ENCODE measurements at regions not wholly inside any gene's neighbourhood (a gene's known extent, or its start where the extent isn't known, plus 50 kb on each side); places are given as distances from the start of the nearest gene placed in this dataset.

GRCh38 chr13:109344552-109345157, 441.7 kb downstream of the IRS2 start:
- CTCF ChIA-PET (ENCODE audit: partially characterized antibody), result no interaction called here
- POLR2A ChIA-PET (ENCODE audit: partially characterized antibody), result no interaction called here

DNA sequence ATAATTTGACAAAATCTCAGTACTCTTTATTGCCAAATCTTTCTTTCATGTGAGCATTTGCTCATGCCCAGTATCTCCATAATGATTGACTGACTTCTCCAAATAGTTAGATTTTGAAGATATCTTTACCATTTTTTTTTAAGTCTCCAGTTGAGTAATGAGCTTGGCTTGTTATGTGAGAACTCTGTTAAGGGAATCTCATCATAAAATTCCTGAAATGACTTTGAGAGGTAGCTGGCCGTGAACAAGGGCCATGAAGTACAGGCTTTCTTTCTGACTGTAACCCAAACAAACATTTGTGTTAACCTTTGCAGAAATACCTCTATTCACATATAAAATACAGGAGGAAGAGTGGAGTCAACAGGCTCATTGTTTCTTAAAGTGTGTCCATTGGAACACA, 449.7 kb downstream of the IRS2 start:
- intact Hi-C loops (cut with micrococcal nuclease), result no loop called here
- no peak for DNase-seq
- POLR2A ChIA-PET (ENCODE audit: partially characterized antibody), result no interaction called here
- H3K27me3 ChIP-seq (ENCODE audit: insufficient read depth, low read length), result no peaks in the 10 kb centered on the region
- no peak overlapping the region for H3K4me3 ChIP-seq (ENCODE audit: low read length in 2 of 2)
- H3K27ac Mint-ChIP-seq, result no peak overlapping the region
- H3K4me3 Mint-ChIP-seq, result no peak overlapping the region
- no peak overlapping the region for H3K27ac ChIP-seq (ENCODE audit: low read depth, low read length)
- H3K36me3 ChIP-seq (ENCODE audit: insufficient read depth, low read length), result no peaks in the 10 kb centered on the region
- CTCF ChIA-PET (ENCODE audit: partially characterized antibody), result no interaction called here
- no peaks in the 10 kb centered on the region for H3K36me3 Mint-ChIP-seq
- H3K27me3 Mint-ChIP-seq, result peaks cover 0 to 7% of the 10 kb centered on the region in 2 donors
- peaks cover 0 to under 1% (median 0%) of the 10 kb centered on the region in 8 donors for H3K9me3 Mint-ChIP-seq
- no peaks in the 10 kb centered on the region for H3K4me1 Mint-ChIP-seq
- no peaks in the 10 kb centered on the region for H3K4me1 ChIP-seq (ENCODE audit: insufficient read depth, low read length)
- no peaks in the 10 kb centered on the region for H3K9me3 ChIP-seq (ENCODE audit: control insufficient read depth in 1 of 2, low read length in 2 of 2)

More at GRCh38 chr13:109344552-109345157, 441.7 kb downstream of the IRS2 start:
- H3K9me3 Mint-ChIP-seq, result peaks cover 0 to 2% (median 0%) of the 10 kb centered on the region in 8 donors
- Histone ChIP-seq H3K27me3 (ENCODE audit: insufficient read depth, low read length) (no peaks in the 10 kb centered on the region), H3K4me1 (ENCODE audit: insufficient read depth, low read length) (no peaks in the 10 kb centered on the region), H3K27ac (ENCODE audit: low read depth, low read length) (no peak overlapping the region), H3K4me3 (ENCODE audit: low read length in 2 of 2) (no peak overlapping the region), H3K9me3 (ENCODE audit: control insufficient read depth in 1 of 2, low read length in 2 of 2) (no peaks in the 10 kb centered on the region), H3K36me3 (ENCODE audit: insufficient read depth, low read length) (no peaks in the 10 kb centered on the region)
- no peaks in the 10 kb centered on the region for H3K4me1 Mint-ChIP-seq
- no peak for DNase-seq
- no peak overlapping the region for H3K27ac Mint-ChIP-seq
- intact Hi-C loops (cut with micrococcal nuclease), result no loop called here
- H3K36me3 Mint-ChIP-seq, result no peaks in the 10 kb centered on the region
- no peak overlapping the region for H3K4me3 Mint-ChIP-seq
- peaks cover 5 to 10% of the 10 kb centered on the region in 2 donors for H3K27me3 Mint-ChIP-seq

DNA sequence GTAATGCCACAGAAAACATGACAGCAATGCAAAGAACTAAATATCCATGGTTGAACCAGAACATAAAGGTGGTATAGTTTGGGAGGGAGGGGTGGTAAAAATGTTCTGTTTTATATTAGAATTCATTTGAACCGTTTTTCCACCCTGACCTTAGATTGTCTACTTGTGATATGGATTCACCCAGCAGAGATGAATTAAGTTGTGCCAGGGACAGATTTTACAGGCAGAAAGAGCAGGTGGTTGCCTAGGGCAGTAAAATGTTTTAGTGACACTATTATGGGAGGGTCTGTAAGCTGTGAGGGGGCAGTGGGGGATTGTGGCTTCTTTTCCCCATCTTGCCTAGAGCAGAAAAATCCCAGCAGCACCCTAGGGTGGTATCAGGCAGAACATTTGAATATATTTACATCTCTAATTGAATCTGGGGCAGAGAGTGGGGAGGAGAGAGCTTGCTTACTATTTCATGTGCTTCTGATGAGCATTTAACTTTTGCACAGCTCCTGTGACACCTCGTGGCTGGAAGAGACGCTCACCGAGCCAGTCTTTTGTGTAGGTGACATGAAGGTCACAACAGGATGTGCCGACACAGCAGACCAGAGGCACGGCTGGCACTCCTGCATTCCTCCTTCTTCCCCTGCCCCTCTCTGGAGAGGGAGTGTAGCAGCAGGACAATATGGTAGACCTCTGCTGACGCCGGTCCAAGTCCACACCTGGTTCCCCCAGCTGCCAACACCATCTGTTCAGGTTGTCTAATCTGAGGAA, 452.3 kb downstream of the IRS2 start:
- Histone ChIP-seq H3K9me3 (ENCODE audit: control insufficient read depth in 1 of 2, low read length in 2 of 2) (no peaks in the 10 kb centered on the region), H3K36me3 (ENCODE audit: insufficient read depth, low read length) (no peaks in the 10 kb centered on the region), H3K4me1 (ENCODE audit: insufficient read depth, low read length) (no peaks in the 10 kb centered on the region), H3K27me3 (ENCODE audit: insufficient read depth, low read length) (no peaks in the 10 kb centered on the region), H3K27ac (ENCODE audit: low read depth, low read length) (no peak overlapping the region), H3K4me3 (ENCODE audit: low read length in 2 of 2) (no peak overlapping the region)
- H3K36me3 Mint-ChIP-seq, result no peaks in the 10 kb centered on the region
- no peak overlapping the region for H3K27ac Mint-ChIP-seq
- H3K9me3 Mint-ChIP-seq, result no peaks in the 10 kb centered on the region
- CTCF ChIA-PET (ENCODE audit: partially characterized antibody), result no interaction called here
- intact Hi-C loops (cut with micrococcal nuclease), result no loop called here
- POLR2A ChIA-PET (ENCODE audit: partially characterized antibody), result no interaction called here
- no peak for DNase-seq
- no peak overlapping the region for H3K4me3 Mint-ChIP-seq
- peaks cover 0 to 7% of the 10 kb centered on the region in 2 donors for H3K27me3 Mint-ChIP-seq
- no peaks in the 10 kb centered on the region for H3K4me1 Mint-ChIP-seq

GRCh38 chr13:109332506-109333499, 453.6 kb downstream of the IRS2 start:
- ChIA-PET POLR2A (ENCODE audit: partially characterized antibody) (no interaction called here), CTCF (ENCODE audit: partially characterized antibody) (no interaction called here)
- peaks cover 0 to 7% of the 10 kb centered on the region in 2 donors for H3K27me3 Mint-ChIP-seq
- H3K9me3 Mint-ChIP-seq, result no peaks in the 10 kb centered on the region
- Histone ChIP-seq H3K4me3 (ENCODE audit: low read length in 2 of 2) (no peak overlapping the region), H3K4me1 (ENCODE audit: insufficient read depth, low read length) (no peaks in the 10 kb centered on the region), H3K27ac (ENCODE audit: low read depth, low read length) (no peak overlapping the region), H3K9me3 (ENCODE audit: control insufficient read depth in 1 of 2, low read length in 2 of 2) (no peaks in the 10 kb centered on the region), H3K36me3 (ENCODE audit: insufficient read depth, low read length) (no peaks in the 10 kb centered on the region), H3K27me3 (ENCODE audit: insufficient read depth, low read length) (no peaks in the 10 kb centered on the region)
- intact Hi-C loops (cut with micrococcal nuclease), result no loop called here
- no peaks in the 10 kb centered on the region for H3K36me3 Mint-ChIP-seq
- no peaks in the 10 kb centered on the region for H3K4me1 Mint-ChIP-seq
- H3K27ac Mint-ChIP-seq, result no peak overlapping the region
- H3K4me3 Mint-ChIP-seq, result no peak overlapping the region
- DNase-seq, result no peak

DNA sequence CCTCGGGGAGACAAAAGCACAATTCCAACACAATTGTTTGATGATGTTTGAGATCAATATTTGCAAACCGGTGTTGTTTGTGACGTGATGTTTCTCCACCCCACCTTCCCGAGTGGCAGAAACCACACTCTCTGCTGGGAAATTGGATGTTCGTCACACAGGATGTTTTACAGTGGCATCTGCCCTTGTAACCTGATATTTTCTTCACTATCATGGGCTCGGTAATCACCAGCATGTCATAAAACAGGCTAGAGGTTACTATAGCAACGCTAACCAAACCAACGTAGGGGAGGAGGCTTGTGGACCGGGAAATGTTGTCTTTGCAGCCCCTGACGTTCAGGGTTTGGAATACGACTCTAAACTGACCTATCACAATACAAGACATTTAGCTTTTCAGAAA, 454.5 kb downstream of the IRS2 start:
- CTCF ChIA-PET (ENCODE audit: partially characterized antibody), result no interaction called here

DNA sequence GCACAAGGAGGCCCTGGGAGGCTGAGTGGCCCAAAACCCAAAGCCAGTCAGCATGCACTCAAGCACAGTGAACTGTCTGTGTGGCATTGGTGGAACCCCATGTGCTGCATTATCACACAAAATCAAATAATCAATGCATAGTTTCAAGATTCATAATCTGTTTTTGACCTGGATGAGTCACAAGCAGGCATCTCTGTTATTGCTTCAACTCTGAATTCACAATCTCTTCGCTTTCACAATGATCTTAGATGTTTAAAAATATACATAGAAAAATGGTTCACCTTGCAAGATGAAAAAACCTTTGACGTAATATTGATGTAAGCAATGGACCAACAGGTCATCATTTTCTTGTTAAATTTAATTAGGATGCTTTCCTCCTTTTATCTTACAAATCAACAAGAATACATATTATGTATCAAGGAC, 455.4 kb downstream of the IRS2 start:
- CTCF ChIA-PET (ENCODE audit: partially characterized antibody), result no interaction called here
- intact Hi-C loops (cut with micrococcal nuclease), result no loop called here
- H3K27me3 ChIP-seq (ENCODE audit: insufficient read depth, low read length), result no peaks in the 10 kb centered on the region
- no peaks in the 10 kb centered on the region for H3K9me3 ChIP-seq (ENCODE audit: control insufficient read depth in 1 of 2, low read length in 2 of 2)
- no peak for DNase-seq
- H3K36me3 ChIP-seq (ENCODE audit: insufficient read depth, low read length), result no peaks in the 10 kb centered on the region
- no peaks in the 10 kb centered on the region for H3K4me1 ChIP-seq (ENCODE audit: insufficient read depth, low read length)
- no peak overlapping the region for H3K4me3 ChIP-seq (ENCODE audit: low read length in 2 of 2)
- POLR2A ChIA-PET (ENCODE audit: partially characterized antibody), result no interaction called here
- Mint-ChIP-seq H3K9me3 (no peaks in the 10 kb centered on the region), H3K36me3 (no peaks in the 10 kb centered on the region), H3K27me3 (peaks cover 0 to 7% of the 10 kb centered on the region in 2 donors), H3K4me3 (no peak overlapping the region), H3K27ac (no peak overlapping the region), H3K4me1 (no peaks in the 10 kb centered on the region)
- H3K27ac ChIP-seq (ENCODE audit: low read depth, low read length), result no peak overlapping the region

More for the DNA sequence above, 454.5 kb downstream of the IRS2 start:
- Histone ChIP-seq H3K9me3 (ENCODE audit: control insufficient read depth in 1 of 2, low read length in 2 of 2) (no peaks in the 10 kb centered on the region), H3K36me3 (ENCODE audit: insufficient read depth, low read length) (no peaks in the 10 kb centered on the region), H3K4me3 (ENCODE audit: low read length in 2 of 2) (no peak overlapping the region), H3K27me3 (ENCODE audit: insufficient read depth, low read length) (no peaks in the 10 kb centered on the region), H3K27ac (ENCODE audit: low read depth, low read length) (no peak overlapping the region), H3K4me1 (ENCODE audit: insufficient read depth, low read length) (no peaks in the 10 kb centered on the region)
- Mint-ChIP-seq H3K9me3 (no peaks in the 10 kb centered on the region), H3K27me3 (peaks cover 0 to 7% of the 10 kb centered on the region in 2 donors), H3K4me1 (no peaks in the 10 kb centered on the region), H3K4me3 (no peak overlapping the region), H3K36me3 (no peaks in the 10 kb centered on the region), H3K27ac (peak overlapping the region in 1 of 7 donors; percentile 16)
- POLR2A ChIA-PET (ENCODE audit: partially characterized antibody), result no interaction called here
- DNase-seq, result no peak
- intact Hi-C loops (cut with micrococcal nuclease), result no loop called here

DNA sequence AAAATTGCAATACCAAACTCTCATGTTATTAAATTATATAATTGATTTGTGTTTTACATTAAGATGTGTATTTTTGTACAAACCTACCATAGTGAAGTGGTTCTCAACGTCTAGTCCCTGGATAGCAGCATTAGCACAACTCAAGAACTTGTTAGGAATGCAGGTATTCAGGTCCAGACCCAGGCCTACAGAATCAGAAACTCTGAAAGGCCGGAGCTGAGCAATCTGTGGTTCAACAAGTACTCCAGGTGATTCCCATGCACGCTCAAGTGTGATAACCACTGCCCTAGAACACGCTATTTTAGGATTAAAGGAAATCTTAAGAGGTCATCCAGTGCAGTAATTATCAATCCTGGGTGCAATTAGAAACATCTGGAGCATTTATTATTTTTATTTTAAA, 456.3 kb downstream of the IRS2 start:
- no peaks in the 10 kb centered on the region for H3K9me3 Mint-ChIP-seq
- CTCF ChIA-PET (ENCODE audit: partially characterized antibody), result no interaction called here
- H3K36me3 Mint-ChIP-seq, result no peaks in the 10 kb centered on the region

More for the DNA sequence above, 456.3 kb downstream of the IRS2 start:
- intact Hi-C loops (cut with micrococcal nuclease), result no loop called here
- Mint-ChIP-seq H3K27me3 (peaks cover 0 to 7% of the 10 kb centered on the region in 2 donors), H3K27ac (no peak overlapping the region), H3K4me3 (no peak overlapping the region), H3K4me1 (no peaks in the 10 kb centered on the region)
- DNase-seq, result no peak
- Histone ChIP-seq H3K36me3 (ENCODE audit: insufficient read depth, low read length) (no peaks in the 10 kb centered on the region), H3K9me3 (ENCODE audit: control insufficient read depth in 1 of 2, low read length in 2 of 2) (no peaks in the 10 kb centered on the region), H3K4me3 (ENCODE audit: low read length in 2 of 2) (no peak overlapping the region), H3K4me1 (ENCODE audit: insufficient read depth, low read length) (no peaks in the 10 kb centered on the region), H3K27ac (ENCODE audit: low read depth, low read length) (no peak overlapping the region), H3K27me3 (ENCODE audit: insufficient read depth, low read length) (no peaks in the 10 kb centered on the region)
- POLR2A ChIA-PET (ENCODE audit: partially characterized antibody), result no interaction called here

Measured in CD4-positive, alpha-beta memory T cell (primary cell).